WTC11 (cell line): ENCODE measurements at regions not wholly inside any gene's neighbourhood (a gene's known extent, or its start where the extent isn't known, plus 50 kb on each side); places are given as distances from the start of the nearest gene placed in this dataset.

ENCODE experiments used
- ATAC-seq: fragments of 200-7000 bp; cut with Tn5 transposase; 2 replicates; pipeline ENCODE4 v1.10.0; 2021; ENCODE audit warnings: mild to moderate bottlenecking, moderate library complexity
- CTCF ChIA-PET: fragments of 300-600 bp; sonication (Branson Sonifier 250); formaldehyde crosslinking; loops from one replicate; lab custom pipeline; 2021; ENCODE audit warnings: antibody characterized with exemption; lab: Charles Lee
- POLR2A ChIA-PET: fragments of 350-600 bp; sonication (Branson Sonifier 250); formaldehyde crosslinking; loops from one replicate; lab custom pipeline; 2021; ENCODE audit warnings: antibody characterized with exemption; lab: Charles Lee
- DNase-seq: peaks from one replicate; pipeline ENCODE4 v3.0.0; 2021; ENCODE audit warnings: low spot score
- H3K27ac Mint-ChIP-seq: 2 replicates; pipeline ENCODE4 v1.8.0; 2021; ENCODE audit warnings: mixed read lengths
- H3K27me3 Mint-ChIP-seq: 2 replicates; pipeline ENCODE4 v1.8.0; 2021; ENCODE audit warnings: low read depth, mild to moderate bottlenecking, moderate library complexity, mixed read lengths
- H3K36me3 Mint-ChIP-seq: 2 replicates; pipeline ENCODE4 v1.8.0; 2021; ENCODE audit warnings: mixed read lengths
- H3K4me1 Mint-ChIP-seq: 2 replicates; pipeline ENCODE4 v1.8.0; 2022; ENCODE audit warnings: mixed read lengths
- H3K4me3 Mint-ChIP-seq: 2 replicates; pipeline ENCODE4 v1.8.0; 2021; ENCODE audit warnings: mild to moderate bottlenecking, moderate library complexity, mixed read lengths
- H3K9me3 Mint-ChIP-seq: 2 replicates; pipeline ENCODE4 v1.8.0; 2021; ENCODE audit warnings: mixed read lengths
- CREM ChIP-seq: sonication (generic); formaldehyde crosslinking; IDR thresholded peaks from 2 replicates; pipeline ENCODE4 v1.8.1; 2022; ENCODE audit warnings: mild to moderate bottlenecking, missing genetic modification reagents, moderate library complexity
- CTCF ChIP-seq: fragments of 200-600 bp; IDR thresholded peaks from 2 replicates; pipeline ENCODE4 v1.8.0; 2022; ENCODE audit warnings: antibody characterized with exemption
- GABPB1 ChIP-seq: sonication (generic); formaldehyde crosslinking; IDR thresholded peaks from 2 replicates; pipeline ENCODE4 v1.8.1; 2023; ENCODE audit warnings: mild to moderate bottlenecking, missing genetic modification reagents
- GTF2I ChIP-seq: fragments of 250-450 bp; sonication (Bioruptor Pico); conservative IDR thresholded peaks from 2 replicates; pipeline ENCODE4 v1.4.0; 2021; ENCODE audit warnings: mild to moderate bottlenecking
- NFYB ChIP-seq: sonication (generic); formaldehyde crosslinking; conservative IDR thresholded peaks from 2 replicates; pipeline ENCODE4 v1.8.0; 2022; ENCODE audit warnings: low read depth, missing genetic modification reagents
- NR2C2 ChIP-seq: sonication (generic); formaldehyde crosslinking; IDR thresholded peaks from 2 replicates; pipeline ENCODE4 v1.8.0; 2022; ENCODE audit warnings: mild to moderate bottlenecking, missing genetic modification reagents
- PRRX2 ChIP-seq: fragments of 250-450 bp; sonication (Bioruptor Pico); IDR thresholded peaks from 2 replicates; pipeline ENCODE4 v1.8.0; 2021; ENCODE audit warnings: mild to moderate bottlenecking
- SMAD4 ChIP-seq: sonication (generic); formaldehyde crosslinking; IDR thresholded peaks from 2 replicates; pipeline ENCODE4 v1.8.0; 2022; ENCODE audit warnings: mild to moderate bottlenecking, missing genetic modification reagents
- TEAD4 ChIP-seq: sonication (generic); formaldehyde crosslinking; IDR thresholded peaks from 2 replicates; pipeline ENCODE4 v1.8.0; 2022; ENCODE audit warnings: mild to moderate bottlenecking, missing genetic modification reagents
- ZNF232 ChIP-seq: sonication (generic); formaldehyde crosslinking; IDR thresholded peaks from 2 replicates; pipeline ENCODE4 v1.8.0; 2022; ENCODE audit warnings: mild to moderate bottlenecking, missing genetic modification reagents
- ZNF317 ChIP-seq: sonication (generic); formaldehyde crosslinking; IDR thresholded peaks from 2 replicates; pipeline ENCODE4 v1.8.1; 2023; ENCODE audit warnings: low read depth, mild to moderate bottlenecking, moderate library complexity, missing genetic modification reagents, borderline replicate concordance
- ZNF416 ChIP-seq: fragments of 250-450 bp; sonication (Bioruptor Pico); IDR thresholded peaks from 2 replicates; pipeline ENCODE4 v1.9.0; 2021; ENCODE audit warnings: mild to moderate bottlenecking, inconsistent platforms
- TF ChIP-seq, protein P1 (sequence below): sonication (generic); formaldehyde crosslinking; IDR thresholded peaks from 2 replicates; pipeline ENCODE4 v1.8.0; 2022; ENCODE audit warnings: mild to moderate bottlenecking, missing genetic modification reagents
- TF ChIP-seq, protein P2 (sequence below): sonication (generic); formaldehyde crosslinking; IDR thresholded peaks from 2 replicates; pipeline ENCODE4 v1.8.0; 2022; ENCODE audit warnings: mild to moderate bottlenecking, missing genetic modification reagents
- TF ChIP-seq, protein P3 (sequence below): sonication (generic); formaldehyde crosslinking; IDR thresholded peaks from 2 replicates; pipeline ENCODE4 v1.8.0; 2022; ENCODE audit warnings: mild to moderate bottlenecking, missing genetic modification reagents

- no peak for TF ChIP-seq CREM (CRISPR knock-in tag)
Observed at GRCh38 chr5:110104060-110104725, 414.5 kb downstream of the MAN2A1 start (continued).

DNA sequence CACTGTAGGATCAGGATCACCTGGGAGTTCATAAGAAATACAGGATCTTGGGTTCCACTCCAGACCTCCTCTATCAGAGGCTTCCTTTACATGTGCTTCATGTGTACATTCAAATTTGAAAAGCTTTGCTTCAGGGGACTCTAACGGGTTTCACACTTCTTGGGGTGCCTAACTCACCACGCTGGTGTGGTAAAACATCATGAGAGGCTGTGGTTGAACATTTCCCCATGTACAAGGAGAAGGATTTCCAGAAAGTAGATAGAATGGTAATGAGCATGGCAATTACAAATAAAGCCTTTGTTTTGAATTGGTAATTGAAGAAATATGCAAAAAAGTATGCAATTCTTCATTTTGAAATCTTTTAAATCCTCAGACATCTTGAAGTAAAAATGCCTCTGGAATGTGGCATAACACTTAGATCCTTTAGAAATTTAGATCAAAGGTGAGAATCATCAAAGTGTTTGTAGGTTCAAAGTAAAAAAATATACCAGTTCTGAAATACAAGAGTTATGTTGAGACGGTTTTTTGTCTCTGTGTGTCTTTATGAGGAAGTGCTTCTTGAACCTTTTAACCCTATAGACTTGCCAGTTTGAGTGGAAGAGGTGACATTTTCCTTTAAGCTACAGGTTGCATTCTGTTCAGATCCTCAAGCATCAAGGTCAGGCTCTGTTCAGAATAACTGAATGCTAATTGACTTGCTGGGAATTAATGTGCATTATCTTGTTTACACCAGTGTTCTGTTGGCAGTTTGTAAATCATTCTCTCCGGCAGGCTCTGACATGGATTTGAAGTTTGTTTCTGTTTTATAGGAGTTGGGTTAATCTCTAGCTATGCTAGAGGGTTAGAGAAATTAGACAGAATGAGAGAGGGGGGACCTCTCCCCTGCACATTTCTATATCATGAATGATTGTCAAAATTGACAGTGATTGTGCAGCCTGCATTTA is 415.3 kb downstream of the MAN2A1 start:
- ATAC-seq: no peak
- ChIA-PET CTCF (no interaction called here), POLR2A (no interaction called here)
- Mint-ChIP-seq H3K27me3 (no peaks in the 10 kb centered on the region), H3K9me3 (no peaks in the 10 kb centered on the region), H3K36me3 (no peaks in the 10 kb centered on the region), H3K4me3 (no peak overlapping the region), H3K4me1 (peaks cover 29% of the 10 kb centered on the region), H3K27ac (no peak overlapping the region)
- no peak for DNase-seq
- TF ChIP-seq, protein P1, sequence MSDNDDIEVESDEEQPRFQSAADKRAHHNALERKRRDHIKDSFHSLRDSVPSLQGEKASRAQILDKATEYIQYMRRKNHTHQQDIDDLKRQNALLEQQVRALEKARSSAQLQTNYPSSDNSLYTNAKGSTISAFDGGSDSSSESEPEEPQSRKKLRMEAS (CRISPR knock-in tag): no peak
- no peak for TF ChIP-seq ZNF232 (CRISPR knock-in tag)

DNA sequence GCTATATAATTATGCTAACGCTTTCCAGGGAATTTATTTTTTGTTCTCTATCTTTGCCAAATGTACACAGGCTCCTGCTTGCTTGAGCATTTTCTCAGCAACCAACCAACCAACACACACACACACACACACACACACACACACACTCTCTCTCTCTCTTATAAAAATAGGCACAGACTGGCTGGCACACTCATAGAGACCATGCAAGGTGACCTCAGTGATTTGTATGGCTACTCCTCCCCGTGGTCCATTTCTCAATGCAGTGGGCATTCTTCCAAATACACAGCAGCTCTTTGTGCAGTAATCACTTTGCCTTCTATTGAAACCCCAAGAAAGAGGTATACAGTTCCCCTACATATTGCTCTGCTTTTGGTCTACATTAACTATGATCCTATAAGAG is 416.0 kb downstream of the MAN2A1 start:
- H3K36me3 Mint-ChIP-seq: no peaks in the 10 kb centered on the region
- no peak for ATAC-seq
- no peak overlapping the region for H3K4me3 Mint-ChIP-seq
- CTCF ChIA-PET: no interaction called here
- no peaks in the 10 kb centered on the region for H3K9me3 Mint-ChIP-seq
- DNase-seq: no peak
- no peaks in the 10 kb centered on the region for H3K27me3 Mint-ChIP-seq
- peaks cover 29% of the 10 kb centered on the region for H3K4me1 Mint-ChIP-seq
- POLR2A ChIA-PET: no interaction called here
- TF ChIP-seq SMAD4 (CRISPR knock-in tag): no peak
- TF ChIP-seq, protein P2, sequence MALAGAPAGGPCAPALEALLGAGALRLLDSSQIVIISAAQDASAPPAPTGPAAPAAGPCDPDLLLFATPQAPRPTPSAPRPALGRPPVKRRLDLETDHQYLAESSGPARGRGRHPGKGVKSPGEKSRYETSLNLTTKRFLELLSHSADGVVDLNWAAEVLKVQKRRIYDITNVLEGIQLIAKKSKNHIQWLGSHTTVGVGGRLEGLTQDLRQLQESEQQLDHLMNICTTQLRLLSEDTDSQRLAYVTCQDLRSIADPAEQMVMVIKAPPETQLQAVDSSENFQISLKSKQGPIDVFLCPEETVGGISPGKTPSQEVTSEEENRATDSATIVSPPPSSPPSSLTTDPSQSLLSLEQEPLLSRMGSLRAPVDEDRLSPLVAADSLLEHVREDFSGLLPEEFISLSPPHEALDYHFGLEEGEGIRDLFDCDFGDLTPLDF: no peak
- TF ChIP-seq, protein P3, sequence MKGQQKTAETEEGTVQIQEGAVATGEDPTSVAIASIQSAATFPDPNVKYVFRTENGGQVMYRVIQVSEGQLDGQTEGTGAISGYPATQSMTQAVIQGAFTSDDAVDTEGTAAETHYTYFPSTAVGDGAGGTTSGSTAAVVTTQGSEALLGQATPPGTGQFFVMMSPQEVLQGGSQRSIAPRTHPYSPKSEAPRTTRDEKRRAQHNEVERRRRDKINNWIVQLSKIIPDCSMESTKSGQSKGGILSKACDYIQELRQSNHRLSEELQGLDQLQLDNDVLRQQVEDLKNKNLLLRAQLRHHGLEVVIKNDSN (CRISPR knock-in tag): no peak
- no peak for TF ChIP-seq TEAD4 (CRISPR knock-in tag)
- TF ChIP-seq GTF2I (CRISPR knock-in tag): no peak
- no peak for TF ChIP-seq NFYB (CRISPR knock-in tag)
- no peak for TF ChIP-seq GABPB1 (CRISPR knock-in tag)
- TF ChIP-seq NR2C2 (CRISPR knock-in tag): no peak
- no peak for TF ChIP-seq ZNF317 (CRISPR knock-in tag)
- no peak for TF ChIP-seq PRRX2
- no peak for TF ChIP-seq ZNF416 (CRISPR knock-in tag)
- H3K27ac Mint-ChIP-seq: no peak overlapping the region

DNA sequence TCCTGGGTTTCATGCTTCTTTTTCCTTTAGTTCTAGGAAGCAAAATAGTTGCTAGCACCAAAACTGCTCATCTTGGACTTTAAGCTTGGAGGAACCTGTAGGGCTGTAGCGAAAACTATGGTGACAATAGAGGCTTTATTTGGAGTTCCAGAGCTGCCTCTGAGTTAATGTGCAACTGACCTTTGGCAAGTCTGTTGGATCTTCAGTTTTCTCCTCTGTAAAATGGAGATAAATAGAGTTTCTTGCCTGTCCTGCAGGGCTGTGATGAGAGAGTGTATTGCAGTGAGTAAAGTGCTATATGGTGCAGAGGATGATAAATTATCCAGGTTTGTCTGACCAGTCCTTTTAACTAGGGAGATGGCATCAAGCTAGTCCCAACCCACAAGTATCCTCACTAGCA is 417.0 kb downstream of the MAN2A1 start:
- ATAC-seq: no peak
- CTCF ChIA-PET: no interaction called here
- Mint-ChIP-seq H3K9me3 (no peaks in the 10 kb centered on the region), H3K4me1 (peaks cover 29% of the 10 kb centered on the region), H3K36me3 (no peaks in the 10 kb centered on the region), H3K27ac (no peak overlapping the region), H3K27me3 (no peaks in the 10 kb centered on the region), H3K4me3 (no peak overlapping the region)
- TF ChIP-seq CTCF: no peak
- POLR2A ChIA-PET: no interaction called here
- DNase-seq: no peak
